NCI-H2029 treated with DMSO at 0.1 percent for 48 hours (cell line): ENCODE measurements at regions not wholly inside any gene's neighbourhood (a gene's known extent, or its start where the extent isn't known, plus 50 kb on each side); places are given as distances from the start of the nearest gene placed in this dataset.

Experiments
- DNase-seq: peaks from one replicate; lab custom pipeline; 2025; lab: John Stamatoyannopoulos, UW

GRCh38 chr3:80215191-80215590 lies 447.4 kb upstream of the ROBO1 start:
- no peak for DNase-seq

DNA sequence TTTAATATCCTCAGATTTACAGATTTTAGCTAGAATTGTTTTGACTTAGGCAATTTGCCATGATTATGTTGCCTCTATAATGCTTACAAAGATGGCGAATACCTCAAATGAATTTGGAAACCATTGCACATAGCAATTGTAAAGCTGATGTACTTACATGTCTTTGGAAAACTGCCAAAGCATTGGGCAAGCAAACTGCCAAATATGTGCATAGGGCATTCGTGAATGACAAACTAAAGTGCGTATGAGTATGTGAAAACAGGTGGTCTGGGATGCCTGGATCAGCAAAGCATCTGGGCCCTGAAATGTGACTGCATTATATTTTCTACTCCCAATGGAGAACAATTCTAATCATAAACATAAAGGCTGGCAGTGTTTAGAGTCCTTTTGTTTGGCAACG lies 445.3 kb upstream of the ROBO1 start:
- DNase-seq = no peak

GRCh38 chr3:80192936-80193335 lies 425.1 kb upstream of the ROBO1 start:
- no peak for DNase-seq

DNA sequence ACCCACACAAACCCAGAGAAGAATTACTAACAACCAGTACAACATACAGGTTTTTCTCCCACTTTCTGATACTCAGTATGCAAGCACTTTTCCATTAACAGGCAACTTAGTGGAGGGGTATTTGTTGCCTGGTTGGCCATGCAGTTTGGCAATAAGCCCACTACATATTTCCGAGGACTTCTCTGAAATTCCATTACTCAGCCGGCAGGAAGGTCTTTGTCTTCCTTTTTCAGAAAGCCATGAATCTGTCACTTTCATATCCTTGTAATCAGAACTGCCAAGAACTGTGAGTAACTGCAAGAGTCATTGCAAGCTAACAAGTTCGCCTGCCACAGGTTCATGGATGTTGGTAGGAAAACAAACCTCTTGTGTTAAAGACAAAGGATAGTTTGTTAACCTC lies 422.3 kb upstream of the ROBO1 start:
- DNase-seq = no peak

- no peak for DNase-seq
These were observed 420.2 kb upstream of the ROBO1 start for GRCh38 chr3:80187981-80188380.

GRCh38 chr3:80159990-80160506 lies 392.2 kb upstream of the ROBO1 start:
- DNase-seq = no peak

- no peak for DNase-seq
These were observed 390.5 kb upstream of the ROBO1 start for GRCh38 chr3:80158332-80158731.

GRCh38 chr3:80157546-80157945 lies 389.7 kb upstream of the ROBO1 start:
- no peak for DNase-seq

DNA sequence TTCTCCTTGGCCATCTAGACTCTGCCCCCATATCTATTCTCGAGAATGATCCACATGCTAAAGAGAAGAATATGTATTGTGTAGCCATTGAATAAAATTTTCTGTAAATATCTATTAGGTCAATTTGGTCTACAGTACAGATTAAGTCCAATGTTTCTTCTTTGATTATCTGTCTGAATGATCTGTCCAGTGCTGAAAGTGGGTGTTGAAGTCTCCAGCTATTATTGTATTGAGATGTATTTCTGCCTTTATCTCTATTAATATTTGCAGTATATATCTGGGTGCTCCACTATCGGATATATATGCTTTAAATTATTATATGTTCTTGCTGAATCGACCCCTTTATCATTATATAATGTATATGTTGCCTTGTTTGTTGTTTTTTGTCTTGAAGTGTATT lies 384.9 kb upstream of the ROBO1 start:
- no peak for DNase-seq

DNA sequence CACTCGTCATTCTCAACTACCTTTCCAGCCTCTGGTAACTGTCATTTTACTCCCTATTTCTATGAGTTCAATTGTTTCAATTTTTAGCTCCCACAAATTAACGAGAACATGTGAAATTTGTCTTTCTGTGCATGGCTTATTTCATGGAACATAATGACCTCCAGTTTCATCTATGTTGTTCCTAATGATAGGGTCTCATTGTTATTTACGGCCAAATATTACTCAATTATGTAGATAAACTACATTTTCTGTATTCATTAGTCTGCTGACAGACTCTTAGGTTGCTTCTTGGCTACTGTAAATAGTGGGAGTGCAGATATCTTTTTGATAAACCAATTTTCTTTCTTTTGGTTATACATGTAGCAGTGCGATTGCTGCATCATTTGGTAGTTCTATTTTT lies 374.9 kb upstream of the ROBO1 start:
- no peak for DNase-seq

- no peak for DNase-seq
These were observed 373.8 kb upstream of the ROBO1 start for GRCh38 chr3:80141557-80141956.

GRCh38 chr3:80116281-80116680 lies 348.5 kb upstream of the ROBO1 start:
- no peak for DNase-seq

DNA sequence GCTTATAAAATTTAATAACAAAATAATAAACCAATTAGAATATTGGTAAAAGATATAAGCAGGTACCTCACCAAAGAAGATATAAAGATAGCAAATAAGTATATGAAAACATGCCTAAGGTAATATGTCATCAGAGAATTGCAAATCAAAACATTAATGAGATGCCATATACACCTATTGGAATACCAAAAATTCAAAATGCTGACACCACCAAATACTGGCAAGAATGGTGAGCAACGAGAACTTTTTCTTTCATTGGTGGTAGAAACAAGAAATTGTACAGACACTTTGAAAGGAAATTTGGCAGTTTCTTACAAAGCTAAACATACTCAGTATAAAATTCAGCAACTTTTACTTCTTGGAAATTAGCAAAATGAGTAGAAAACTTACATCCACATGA lies 346.9 kb upstream of the ROBO1 start:
- no peak for DNase-seq

DNA sequence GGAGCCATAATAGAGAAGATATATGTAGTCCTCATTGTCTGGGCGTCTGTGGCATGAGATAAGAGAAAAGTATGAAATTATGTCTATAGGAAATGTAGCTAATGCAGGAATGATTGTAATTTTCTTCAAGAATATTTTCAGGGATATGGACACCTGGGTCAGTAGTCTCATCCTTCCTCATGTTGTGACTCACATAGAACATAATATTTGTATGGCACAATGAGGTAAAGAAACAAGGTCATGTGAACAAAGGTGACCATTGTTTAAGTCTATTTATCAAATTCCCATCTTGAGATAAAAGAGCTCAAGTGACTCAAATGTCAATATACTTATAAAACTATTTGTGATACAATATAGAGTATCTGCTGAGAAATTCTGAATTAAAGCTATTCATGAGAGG lies 345.5 kb upstream of the ROBO1 start:
- DNase-seq = no peak

- DNase-seq = no peak
These were observed 331.8 kb upstream of the ROBO1 start for GRCh38 chr3:80099559-80100066.

- no peak for DNase-seq
These were observed 329.9 kb upstream of the ROBO1 start for GRCh38 chr3:80097674-80098073.

DNA sequence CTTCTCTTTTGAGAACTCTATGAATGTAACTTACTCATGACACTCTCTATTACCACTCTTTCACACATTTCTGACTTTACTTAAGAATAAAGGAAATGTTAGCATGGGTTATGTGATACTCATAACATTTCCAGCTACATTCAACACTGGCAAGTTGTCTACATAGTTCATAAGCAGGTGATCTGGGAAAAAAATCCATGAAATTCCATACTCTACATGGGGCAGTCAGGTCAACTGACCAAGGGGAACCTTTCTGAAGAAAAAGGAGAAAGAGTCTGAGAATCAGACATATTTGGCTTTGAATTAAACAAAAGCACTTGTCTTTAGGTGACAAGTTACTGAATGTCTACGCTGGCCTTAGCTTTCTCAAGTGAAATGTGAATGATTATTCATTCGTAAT lies 329.1 kb upstream of the ROBO1 start:
- DNase-seq = no peak

DNA sequence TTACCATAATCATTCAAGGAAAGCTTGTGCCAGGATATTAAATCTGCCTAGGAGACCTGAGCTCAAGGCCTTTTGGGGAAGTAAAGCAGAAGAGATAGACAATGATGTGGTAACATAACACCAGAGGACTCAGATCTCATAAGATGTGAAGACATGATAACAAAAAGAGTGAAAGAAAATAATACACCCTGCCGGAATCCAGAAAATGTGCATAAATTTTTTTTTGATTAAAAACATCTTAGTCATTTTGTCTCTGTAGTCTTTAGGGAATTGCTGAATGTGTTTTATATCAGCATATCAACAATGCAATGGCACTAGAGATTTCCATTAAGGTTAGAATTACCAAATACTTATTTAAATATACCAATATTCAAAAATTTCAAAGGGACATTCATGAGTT lies 326.8 kb upstream of the ROBO1 start:
- no peak for DNase-seq

- no peak for DNase-seq
These were observed 320.0 kb upstream of the ROBO1 start for GRCh38 chr3:80087767-80088166.

GRCh38 chr3:80086426-80086825 lies 318.6 kb upstream of the ROBO1 start:
- DNase-seq = no peak

- DNase-seq = no peak
These were observed 312.1 kb upstream of the ROBO1 start for GRCh38 chr3:80079886-80080285.

DNA sequence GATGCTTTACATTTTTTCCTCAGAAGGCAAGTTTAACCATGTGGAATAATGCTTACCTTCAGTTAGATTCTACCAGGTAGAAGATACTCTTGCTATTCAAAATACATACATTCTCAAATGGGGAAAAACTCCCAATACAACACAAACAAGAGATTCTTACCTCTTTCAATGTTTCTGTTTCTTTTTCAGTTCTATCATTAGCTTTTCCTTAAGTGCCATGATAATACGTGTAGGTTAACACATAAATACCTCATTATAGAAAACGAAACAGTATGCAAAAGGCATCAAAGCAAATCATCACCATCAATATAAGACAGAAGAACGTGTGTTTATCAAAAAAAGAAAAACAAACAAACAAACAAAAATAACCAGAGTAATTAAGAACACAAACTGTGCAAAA lies 300.7 kb upstream of the ROBO1 start:
- no peak for DNase-seq

- DNase-seq = no peak
These were observed 295.7 kb upstream of the ROBO1 start for GRCh38 chr3:80063535-80063934.

GRCh38 chr3:80060664-80061063 lies 292.9 kb upstream of the ROBO1 start:
- no peak for DNase-seq

GRCh38 chr3:80055306-80055705 lies 287.5 kb upstream of the ROBO1 start:
- no peak for DNase-seq
